MCF 10A (cell line): ENCODE measurements at regions not wholly inside any gene's neighbourhood (a gene's known extent, or its start where the extent isn't known, plus 50 kb on each side); places are given as distances from the start of the nearest gene placed in this dataset.

Experiments used
- BruUV-seq: library from RNA; stranded (reverse); fragments of 400-500 nt; replicated peaks from 2 replicates; lab custom pipeline; 2021; lab: Mats Ljungman, UMichigan
- CTCF ChIA-PET: fragments of 300-600 bp; sonication (Branson Sonifier 250); formaldehyde crosslinking; extraction: SDS; loops from one replicate; lab custom pipeline; 2021; ENCODE audit warnings: antibody characterized with exemption, inconsistent platforms; lab: Yijun Ruan, JAX
- POLR2A ChIA-PET: fragments of 300-600, 350-650 bp; sonication (Branson Sonifier 250); formaldehyde crosslinking; extraction: SDS; loops from one replicate; lab custom pipeline; 2020; ENCODE audit warnings: antibody characterized with exemption, inconsistent platforms; lab: Yijun Ruan, JAX
- DNase-seq: peaks from one replicate; pipeline ENCODE4 v3.0.0-alpha.2; 2018; ENCODE audit not compliant: unreplicated experiment
- H3K27ac Mint-ChIP-seq: one replicate; pipeline ENCODE4 v1.8.0; 2022; ENCODE audit warnings: mild to moderate bottlenecking, low read depth, mixed read lengths; ENCODE audit not compliant: unreplicated experiment
- H3K27me3 Mint-ChIP-seq: one replicate; pipeline ENCODE4 v1.8.0; 2022; ENCODE audit warnings: mixed read lengths; ENCODE audit not compliant: insufficient read depth, unreplicated experiment
- H3K36me3 Mint-ChIP-seq: one replicate; pipeline ENCODE4 v1.8.0; 2022; ENCODE audit warnings: mild to moderate bottlenecking, moderate library complexity, mixed read lengths; ENCODE audit not compliant: insufficient read depth, unreplicated experiment
- H3K4me1 Mint-ChIP-seq: one replicate; pipeline ENCODE4 v1.8.0; 2022; ENCODE audit warnings: mixed read lengths; ENCODE audit not compliant: insufficient read depth, unreplicated experiment
- H3K4me3 Mint-ChIP-seq: one replicate; pipeline ENCODE4 v1.8.0; 2022; ENCODE audit warnings: mild to moderate bottlenecking, moderate library complexity, mixed read lengths; ENCODE audit not compliant: unreplicated experiment
- H3K9me3 Mint-ChIP-seq: one replicate; pipeline ENCODE4 v1.8.0; 2022; ENCODE audit warnings: mixed read lengths; ENCODE audit not compliant: unreplicated experiment
- intact Hi-C: fragments of 100-400 bp; cut with micrococcal nuclease; formaldehyde crosslinking; loops from 2 replicates; pipeline ENCODE4 v1.14.1; 2022
- TF ChIP-seq, protein P1 (sequence below): fragments of 200-600 bp; IDR thresholded peaks from one replicate; pipeline ENCODE4 v1.8.0; 2022; ENCODE audit warnings: antibody characterized with exemption, mild to moderate bottlenecking; ENCODE audit not compliant: unreplicated experiment

DNA sequence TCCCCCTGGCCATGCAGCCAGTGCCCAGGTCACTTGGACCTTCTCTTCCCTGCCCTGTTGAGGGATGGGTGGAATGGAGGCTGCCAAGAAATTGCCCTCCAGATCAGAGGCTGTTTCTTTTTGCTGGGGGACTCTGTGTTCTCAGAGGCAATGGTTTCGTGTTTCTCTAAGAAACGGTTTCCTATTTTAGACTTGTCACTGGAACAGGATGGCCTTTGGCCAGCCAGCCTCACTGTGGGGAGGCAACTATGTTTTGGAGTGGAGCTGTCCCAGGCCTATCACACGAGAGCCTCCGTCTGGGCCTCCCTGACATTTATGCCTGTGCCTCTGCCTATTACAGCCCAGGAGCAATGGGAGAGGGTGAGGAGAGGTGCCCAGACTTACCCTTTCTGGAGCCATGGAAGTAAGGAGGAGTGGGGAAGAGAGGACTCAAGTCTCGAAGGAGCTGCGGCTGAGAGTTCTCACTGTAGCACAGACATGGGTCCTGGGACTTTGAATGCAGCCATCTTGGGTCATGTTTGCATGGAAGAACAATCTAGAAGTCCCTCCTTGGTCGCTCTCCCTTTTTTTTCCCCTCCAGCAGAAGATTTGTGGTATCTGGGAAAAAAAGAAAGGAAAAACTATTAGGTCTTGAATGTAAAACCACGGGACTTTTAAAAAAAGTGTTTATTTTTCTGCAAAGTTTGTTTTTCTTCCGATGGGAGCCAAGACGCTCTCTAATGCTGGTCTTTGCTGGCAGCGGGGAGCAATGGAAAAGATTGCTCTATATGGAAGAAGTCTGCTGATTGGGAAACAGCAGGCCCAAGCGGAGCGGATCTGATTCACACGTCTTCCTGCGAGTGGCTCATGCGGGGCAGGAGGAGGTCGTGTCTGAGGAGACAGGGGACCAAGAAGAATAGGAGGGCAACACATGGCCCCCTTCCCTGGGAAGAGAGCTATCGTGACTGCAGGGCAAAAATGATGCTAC lies 219.2 kb downstream of the FOXD2 start:
- Mint-ChIP-seq H3K9me3 (no peaks in the 10 kb centered on the region), H3K27ac (no peak overlapping the region), H3K36me3 (no peaks in the 10 kb centered on the region), H3K4me1 (no peaks in the 10 kb centered on the region), H3K4me3 (no peak overlapping the region), H3K27me3 (no peaks in the 10 kb centered on the region)
- no peak for DNase-seq
- CTCF ChIA-PET = interaction anchor here (0.7 to 1.1 kb wide), 3 partner anchors 52 to 123 kb away, joined by 3 read pairs; no protein-coding TSS in a partner anchor
- TF ChIP-seq, protein P1, sequence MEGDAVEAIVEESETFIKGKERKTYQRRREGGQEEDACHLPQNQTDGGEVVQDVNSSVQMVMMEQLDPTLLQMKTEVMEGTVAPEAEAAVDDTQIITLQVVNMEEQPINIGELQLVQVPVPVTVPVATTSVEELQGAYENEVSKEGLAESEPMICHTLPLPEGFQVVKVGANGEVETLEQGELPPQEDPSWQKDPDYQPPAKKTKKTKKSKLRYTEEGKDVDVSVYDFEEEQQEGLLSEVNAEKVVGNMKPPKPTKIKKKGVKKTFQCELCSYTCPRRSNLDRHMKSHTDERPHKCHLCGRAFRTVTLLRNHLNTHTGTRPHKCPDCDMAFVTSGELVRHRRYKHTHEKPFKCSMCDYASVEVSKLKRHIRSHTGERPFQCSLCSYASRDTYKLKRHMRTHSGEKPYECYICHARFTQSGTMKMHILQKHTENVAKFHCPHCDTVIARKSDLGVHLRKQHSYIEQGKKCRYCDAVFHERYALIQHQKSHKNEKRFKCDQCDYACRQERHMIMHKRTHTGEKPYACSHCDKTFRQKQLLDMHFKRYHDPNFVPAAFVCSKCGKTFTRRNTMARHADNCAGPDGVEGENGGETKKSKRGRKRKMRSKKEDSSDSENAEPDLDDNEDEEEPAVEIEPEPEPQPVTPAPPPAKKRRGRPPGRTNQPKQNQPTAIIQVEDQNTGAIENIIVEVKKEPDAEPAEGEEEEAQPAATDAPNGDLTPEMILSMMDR = no peak
- POLR2A ChIA-PET = no interaction called here
- intact Hi-C loops = no loop called here
- no TSS peak for BruUV-seq

DNA sequence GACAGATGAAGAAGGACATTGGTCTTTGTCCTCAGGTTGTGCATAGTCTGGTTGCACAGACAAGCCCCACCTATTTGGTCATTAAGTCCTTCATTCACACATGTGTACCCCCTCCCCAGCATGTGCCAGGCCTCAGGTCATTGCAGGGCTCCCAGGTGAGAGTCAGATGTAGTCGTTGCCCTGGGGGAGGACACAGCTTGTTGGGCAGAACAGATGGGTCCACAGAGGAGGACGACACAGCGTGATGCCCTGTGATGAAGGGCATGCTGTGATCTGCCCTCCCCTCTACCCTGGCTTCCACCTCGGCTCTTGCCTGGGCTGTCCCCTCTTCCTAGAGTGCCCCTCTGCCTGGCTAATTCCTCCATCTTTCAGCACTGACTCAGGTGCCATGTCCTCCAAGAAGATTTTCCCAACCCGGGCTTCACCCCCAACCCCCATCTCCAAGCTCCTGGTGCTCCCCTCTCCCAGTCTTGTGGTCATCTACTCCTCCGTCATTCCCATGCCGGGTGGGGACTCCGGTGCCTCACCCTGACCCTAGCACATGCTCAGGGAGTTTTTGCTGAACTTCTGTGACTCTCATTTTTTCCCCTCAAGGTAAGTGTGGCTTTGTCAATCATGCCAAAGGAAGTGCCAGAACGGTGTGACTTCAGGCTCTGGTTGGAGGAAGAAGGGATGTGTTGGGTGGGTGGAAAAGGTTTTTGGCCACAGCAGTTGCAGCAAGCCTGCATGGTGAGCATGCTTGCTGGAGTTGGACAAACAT lies 220.5 kb downstream of the FOXD2 start:
- BruUV-seq = no TSS peak
- intact Hi-C loops = no loop called here
- Mint-ChIP-seq H3K4me3 (no peak overlapping the region), H3K27ac (no peak overlapping the region), H3K36me3 (no peaks in the 10 kb centered on the region), H3K27me3 (no peaks in the 10 kb centered on the region), H3K9me3 (no peaks in the 10 kb centered on the region), H3K4me1 (no peaks in the 10 kb centered on the region)
- DNase-seq = no peak
- TF ChIP-seq, protein P1 = no peak
- ChIA-PET CTCF (no interaction called here), POLR2A (no interaction called here)

DNA sequence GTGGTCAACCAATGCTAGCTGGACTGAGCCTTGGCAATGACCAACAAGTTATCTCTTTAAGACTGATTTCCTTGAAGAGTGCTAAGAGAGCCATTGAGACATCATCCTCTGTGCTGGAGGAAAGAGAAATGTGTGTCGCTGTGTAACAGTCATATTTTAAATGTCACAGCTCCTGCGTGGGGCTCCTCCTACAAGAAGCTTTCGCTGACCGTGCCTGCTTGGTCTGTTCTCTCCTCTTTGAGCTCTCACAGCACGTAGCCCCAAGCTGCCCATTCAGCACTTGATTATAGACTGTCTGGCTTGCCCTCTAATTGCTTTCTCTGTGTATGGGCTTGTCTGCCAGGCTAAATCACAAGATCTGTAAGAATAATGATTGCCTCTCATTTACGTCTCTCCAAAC lies 221.3 kb downstream of the FOXD2 start:
- H3K4me3 Mint-ChIP-seq = no peak overlapping the region
- TF ChIP-seq, protein P1 = no peak
- H3K27ac Mint-ChIP-seq = no peak overlapping the region
- no TSS peak for BruUV-seq
- ChIA-PET CTCF (no interaction called here), POLR2A (no interaction called here)
- H3K4me1 Mint-ChIP-seq = no peaks in the 10 kb centered on the region
- intact Hi-C loops = no loop called here
- no peaks in the 10 kb centered on the region for H3K9me3 Mint-ChIP-seq
- H3K36me3 Mint-ChIP-seq = no peaks in the 10 kb centered on the region
- no peak for DNase-seq
- no peaks in the 10 kb centered on the region for H3K27me3 Mint-ChIP-seq

DNA sequence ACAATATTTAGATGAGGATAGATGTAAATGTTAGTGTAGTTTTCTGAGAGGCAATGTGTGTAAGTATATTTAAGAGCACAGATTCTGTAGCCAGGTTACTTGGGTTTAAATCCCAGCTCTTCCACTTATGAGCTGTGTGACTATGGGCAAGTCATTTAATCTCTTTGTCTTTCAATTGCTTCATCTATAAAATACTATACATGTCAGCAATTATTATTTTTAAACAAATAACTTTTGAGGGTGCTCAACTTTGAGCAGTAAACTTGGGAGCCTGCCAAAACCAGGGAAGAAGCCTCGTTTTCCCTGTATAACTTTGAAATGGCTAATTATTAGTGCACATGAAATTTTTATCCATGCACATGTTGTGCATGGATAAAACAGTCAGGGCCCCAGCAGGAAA lies 222.8 kb downstream of the FOXD2 start:
- TF ChIP-seq, protein P1 = no peak
- Mint-ChIP-seq H3K4me1 (no peaks in the 10 kb centered on the region), H3K27me3 (no peaks in the 10 kb centered on the region), H3K36me3 (no peaks in the 10 kb centered on the region), H3K27ac (no peak overlapping the region), H3K4me3 (no peak overlapping the region), H3K9me3 (no peaks in the 10 kb centered on the region)
- DNase-seq = no peak
- BruUV-seq = no TSS peak
- intact Hi-C loops = no loop called here
- ChIA-PET POLR2A (no interaction called here), CTCF (interaction anchor here (0.7 kb wide), 1 partner anchor 332 kb away, joined by 3 read pairs; no protein-coding TSS in a partner anchor)
